Tibial nerve (tissue), 4 donors: ENCODE measurements at regions not wholly inside any gene's neighbourhood (a gene's known extent, or its start where the extent isn't known, plus 50 kb on each side); places are given as distances from the start of the nearest gene placed in this dataset.

Experiments
- CTCF ChIP-seq, 5 experiments: fragments of 200-600 bp in 3 of 5; fragments of 450-650 bp in 2 of 5; sonication (generic) in 3 of 5; IDR thresholded peaks; one replicate each; pipeline ENCODE4 v1.5.1; 2016 to 2019; ENCODE audit warnings: antibody characterized with exemption in 5 of 5, mild to moderate bottlenecking in 3 of 5, moderate library complexity in 2 of 5
- EP300 ChIP-seq, 2 donors: sonication (generic); formaldehyde crosslinking; IDR thresholded peaks; one replicate each; pipeline ENCODE4 v1.6.1; 2017; ENCODE audit warnings: antibody characterized with exemption in 2 of 2, mild to moderate bottlenecking in 1 of 2
- POLR2A ChIP-seq, 2 donors: fragments of 450-650 bp; IDR thresholded peaks; one replicate each; pipeline ENCODE4 v1.6.1; 2017; ENCODE audit warnings: antibody characterized with exemption in 2 of 2, mild to moderate bottlenecking in 2 of 2, moderate library complexity in 2 of 2

GRCh38 chr11:122030286-122030685 is 85.7 kb downstream of the BLID start:
- TF ChIP-seq POLR2A (IDR thresholded peaks at IDR 0.05): no peak
- no peak for TF ChIP-seq CTCF (IDR thresholded peaks at IDR 0.05)
- no peak for TF ChIP-seq EP300 (IDR thresholded peaks at IDR 0.05)
